ENCODE measurements at regions not wholly inside any gene's neighbourhood (a gene's known extent, or its start where the extent isn't known, plus 50 kb on each side); places are given as distances from the start of the nearest gene placed in this dataset.

DNA sequence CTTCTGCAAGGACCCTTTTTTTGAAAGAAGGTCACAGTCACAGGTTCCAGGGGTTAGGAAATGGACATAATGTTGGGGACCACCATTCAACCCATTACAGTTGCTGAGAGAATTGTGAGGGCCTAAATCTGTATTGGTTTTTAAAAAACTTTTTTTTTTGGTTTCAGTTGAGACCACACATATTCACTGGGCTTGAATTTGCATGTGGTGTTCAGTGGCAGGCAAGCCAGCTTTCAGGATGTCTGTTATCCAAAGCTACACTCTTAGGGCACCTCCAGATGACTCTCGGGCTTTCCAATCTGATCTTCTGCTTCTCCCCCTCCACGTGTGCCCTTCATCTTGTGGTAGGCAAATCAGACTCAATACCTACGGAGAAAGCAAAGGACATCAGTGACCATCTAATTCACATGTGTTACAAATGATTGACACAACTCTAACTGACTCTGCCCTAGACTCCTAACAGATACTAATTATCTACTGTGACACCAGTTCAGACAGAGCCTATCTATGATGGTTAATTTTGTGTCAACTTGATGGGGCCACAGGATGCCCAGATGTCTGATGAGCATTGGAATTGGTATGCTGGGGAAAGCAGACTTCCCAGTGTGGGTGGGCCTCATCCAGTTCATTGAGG, 93.3 kb upstream of the ELMO1 start:
- Histone ChIP-seq H3K27ac (no peak overlapping the region), H3K27me3 (replicated peaks; ENCODE audit: insufficient read depth) (no peaks in the 10 kb centered on the region), H3K36me3 (no peaks in the 10 kb centered on the region), H3K4me1 (ENCODE audit: control insufficient read depth in 1 of 2, low read depth in 2 of 2) (peaks cover 6 to 39% of the 10 kb centered on the region in 2 donors), H3K4me3 (no peak overlapping the region), H3K9me3 (no peaks in the 10 kb centered on the region)
- TF ChIP-seq, protein P1, sequence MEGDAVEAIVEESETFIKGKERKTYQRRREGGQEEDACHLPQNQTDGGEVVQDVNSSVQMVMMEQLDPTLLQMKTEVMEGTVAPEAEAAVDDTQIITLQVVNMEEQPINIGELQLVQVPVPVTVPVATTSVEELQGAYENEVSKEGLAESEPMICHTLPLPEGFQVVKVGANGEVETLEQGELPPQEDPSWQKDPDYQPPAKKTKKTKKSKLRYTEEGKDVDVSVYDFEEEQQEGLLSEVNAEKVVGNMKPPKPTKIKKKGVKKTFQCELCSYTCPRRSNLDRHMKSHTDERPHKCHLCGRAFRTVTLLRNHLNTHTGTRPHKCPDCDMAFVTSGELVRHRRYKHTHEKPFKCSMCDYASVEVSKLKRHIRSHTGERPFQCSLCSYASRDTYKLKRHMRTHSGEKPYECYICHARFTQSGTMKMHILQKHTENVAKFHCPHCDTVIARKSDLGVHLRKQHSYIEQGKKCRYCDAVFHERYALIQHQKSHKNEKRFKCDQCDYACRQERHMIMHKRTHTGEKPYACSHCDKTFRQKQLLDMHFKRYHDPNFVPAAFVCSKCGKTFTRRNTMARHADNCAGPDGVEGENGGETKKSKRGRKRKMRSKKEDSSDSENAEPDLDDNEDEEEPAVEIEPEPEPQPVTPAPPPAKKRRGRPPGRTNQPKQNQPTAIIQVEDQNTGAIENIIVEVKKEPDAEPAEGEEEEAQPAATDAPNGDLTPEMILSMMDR (IDR thresholded peaks at IDR 0.05): no peak
- ATAC-seq (ENCODE audit: insufficient number of reproducible peaks, low FRiP score, low read depth): no peak
- DNase-seq (ENCODE audit: low spot score): no peak

DNA sequence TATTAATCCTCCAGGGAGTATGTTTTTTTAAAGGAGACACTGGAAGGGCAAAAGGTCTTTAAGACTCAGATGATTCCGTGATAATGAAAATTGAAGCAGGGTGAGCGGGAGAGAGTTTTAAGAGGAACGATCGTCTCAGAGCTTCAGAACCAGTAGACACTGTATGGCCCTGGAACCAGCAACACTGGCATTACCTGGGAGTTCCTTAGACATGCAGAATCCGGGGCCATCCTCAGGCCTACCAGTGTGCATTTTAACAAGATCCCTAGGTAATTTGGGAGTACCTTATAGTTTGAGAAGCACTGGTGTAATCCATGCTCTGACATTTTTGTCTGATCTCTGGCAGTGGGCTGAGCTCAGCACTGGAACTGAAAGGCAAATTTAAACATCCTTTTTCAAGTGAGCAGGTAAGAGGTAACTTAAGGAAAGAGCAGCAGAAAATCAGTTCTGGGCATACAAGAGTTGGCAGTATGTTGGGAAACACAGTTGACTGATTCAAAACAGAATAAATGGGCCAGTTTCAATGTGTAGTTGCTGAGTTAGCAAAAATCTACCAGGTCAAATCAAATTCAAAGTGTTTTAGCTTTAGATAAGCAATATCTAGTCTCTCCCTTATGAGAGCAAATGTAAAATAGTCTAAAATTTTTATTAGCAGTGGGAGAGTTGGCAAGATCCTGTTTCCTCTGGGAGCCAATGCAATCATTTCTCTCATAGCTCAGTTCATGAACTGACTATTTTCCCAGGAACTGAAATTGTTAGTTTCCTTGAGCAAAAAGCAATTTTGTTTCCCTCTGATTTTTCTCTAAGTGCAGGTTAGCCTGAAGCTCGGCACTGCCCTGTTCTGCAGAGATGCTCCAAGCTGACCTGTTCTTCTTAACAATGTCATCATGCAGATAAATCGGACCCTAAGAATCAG, 97.2 kb upstream of the ELMO1 start:
- DNase-seq (ENCODE audit: low spot score) (no peak), ATAC-seq (ENCODE audit: insufficient number of reproducible peaks, low FRiP score, low read depth) (no peak)
- H3K4me1 ChIP-seq (ENCODE audit: control insufficient read depth in 1 of 2, low read depth in 2 of 2): peaks cover 4 to 29% of the 10 kb centered on the region in 2 donors
- H3K27ac ChIP-seq: no peak overlapping the region
- no peaks in the 10 kb centered on the region for H3K27me3 ChIP-seq (replicated peaks; ENCODE audit: insufficient read depth)
- no peaks in the 10 kb centered on the region for H3K36me3 ChIP-seq
- H3K4me3 ChIP-seq: no peak overlapping the region
- no peaks in the 10 kb centered on the region for H3K9me3 ChIP-seq
- TF ChIP-seq, protein P1 (IDR thresholded peaks at IDR 0.05): no peak

DNA sequence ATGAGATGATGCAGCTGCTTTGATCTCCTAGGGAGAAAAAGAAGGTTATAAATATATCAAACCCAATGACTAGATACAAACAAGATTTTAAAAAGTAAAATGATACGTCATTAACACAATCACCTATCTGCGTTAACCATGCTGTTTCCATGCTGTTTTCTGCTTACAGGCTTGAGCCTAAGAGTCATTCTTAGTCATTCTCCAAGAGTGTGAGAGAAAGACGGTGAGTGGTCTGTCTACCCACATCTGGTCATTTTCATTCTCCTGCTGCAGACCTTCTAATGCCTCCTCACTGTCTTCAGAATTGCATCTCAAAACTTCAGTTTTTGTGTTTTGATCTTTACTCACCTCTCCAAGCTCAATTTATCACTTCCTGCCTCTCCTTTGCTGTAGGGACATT, 98.0 kb upstream of the ELMO1 start:
- Histone ChIP-seq H3K9me3 (no peaks in the 10 kb centered on the region), H3K4me1 (ENCODE audit: control insufficient read depth in 1 of 2, low read depth in 2 of 2) (peaks cover 3 to 23% of the 10 kb centered on the region in 2 donors), H3K4me3 (no peak overlapping the region), H3K27me3 (replicated peaks; ENCODE audit: insufficient read depth) (no peaks in the 10 kb centered on the region), H3K27ac (no peak overlapping the region), H3K36me3 (no peaks in the 10 kb centered on the region)
- TF ChIP-seq, protein P1 (IDR thresholded peaks at IDR 0.05): no peak
- no peak for ATAC-seq (ENCODE audit: insufficient number of reproducible peaks, low FRiP score, low read depth)
- DNase-seq (ENCODE audit: low spot score): no peak

DNA sequence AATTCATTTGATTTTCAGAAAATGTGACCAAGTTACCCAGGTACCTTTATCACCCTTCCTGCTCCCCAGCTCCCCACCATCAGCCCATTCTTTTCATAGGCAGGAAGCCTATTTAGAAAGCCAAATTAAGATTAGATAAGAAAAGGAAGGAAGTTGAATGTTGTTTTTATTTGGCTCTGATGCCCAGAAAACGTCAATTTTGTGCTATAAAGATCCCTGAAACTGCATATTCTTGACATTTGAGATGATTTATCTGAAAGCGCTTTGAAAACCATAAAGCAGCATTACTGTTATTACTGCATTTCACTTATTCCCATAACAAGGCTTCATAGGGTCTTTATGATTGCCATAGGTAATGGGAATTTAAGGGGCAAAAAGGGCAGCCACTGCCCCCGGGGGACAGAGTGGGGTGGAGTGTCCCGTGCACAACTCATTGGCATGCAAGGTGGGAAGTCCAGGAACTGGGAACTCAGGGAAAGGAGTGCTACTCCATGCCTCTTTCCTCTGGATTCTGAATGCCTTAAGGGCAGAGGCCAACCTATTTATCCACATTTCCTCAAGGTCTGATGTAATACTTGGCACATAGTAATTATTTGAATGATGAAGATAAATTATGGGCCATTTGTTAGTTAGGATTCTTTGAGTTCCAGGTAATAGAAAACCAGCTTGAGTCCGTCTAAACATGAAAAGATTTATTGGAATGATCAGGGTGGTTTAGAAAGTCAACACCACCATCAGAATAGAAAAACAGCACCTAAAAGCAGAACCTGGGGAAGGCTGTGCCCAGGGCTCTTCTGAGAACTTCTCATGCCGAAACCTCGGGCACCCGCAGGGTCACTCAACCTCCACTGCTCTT, 100.6 kb upstream of the ELMO1 start:
- Histone ChIP-seq H3K27ac (no peak overlapping the region), H3K4me1 (ENCODE audit: control insufficient read depth in 1 of 2, low read depth in 2 of 2) (peaks cover 3 to 23% of the 10 kb centered on the region in 2 donors), H3K27me3 (replicated peaks; ENCODE audit: insufficient read depth) (no peaks in the 10 kb centered on the region), H3K36me3 (no peaks in the 10 kb centered on the region), H3K9me3 (no peaks in the 10 kb centered on the region), H3K4me3 (no peak overlapping the region)
- ATAC-seq (ENCODE audit: insufficient number of reproducible peaks, low FRiP score, low read depth) (no peak), DNase-seq (ENCODE audit: low spot score) (no peak)
- TF ChIP-seq, protein P1 (IDR thresholded peaks at IDR 0.05): no peak

DNA sequence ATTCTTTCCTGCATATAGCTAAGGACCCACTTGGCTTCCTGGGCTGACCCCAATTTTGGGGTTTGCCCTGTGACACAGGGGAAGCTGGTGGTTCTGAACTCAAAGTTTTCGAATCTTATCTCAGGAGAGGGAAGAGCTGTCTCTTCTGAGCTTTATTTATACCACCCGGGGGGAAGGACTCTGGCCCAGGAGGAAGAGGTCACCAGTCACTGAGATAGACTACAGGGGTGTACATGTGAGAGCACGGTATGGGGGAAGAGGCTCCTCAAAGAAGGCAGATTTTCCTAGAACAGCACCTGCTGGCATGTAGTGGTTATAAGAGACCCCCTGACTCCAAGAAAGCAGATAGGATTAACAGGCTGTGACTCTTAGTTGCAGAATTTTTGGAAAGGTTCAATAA, 101.8 kb upstream of the ELMO1 start:
- TF ChIP-seq, protein P1 (IDR thresholded peaks at IDR 0.05): no peak
- no peak for DNase-seq (ENCODE audit: low spot score)
- no peak for ATAC-seq (ENCODE audit: insufficient number of reproducible peaks, low FRiP score, low read depth)
- Histone ChIP-seq H3K9me3 (no peaks in the 10 kb centered on the region), H3K27me3 (replicated peaks; ENCODE audit: insufficient read depth) (no peaks in the 10 kb centered on the region), H3K4me3 (no peak overlapping the region), H3K4me1 (ENCODE audit: control insufficient read depth in 1 of 2, low read depth in 2 of 2) (peaks cover 3 to 23% of the 10 kb centered on the region in 2 donors), H3K27ac (no peak overlapping the region), H3K36me3 (no peaks in the 10 kb centered on the region)
